IPS-20b (cell line): ENCODE measurements at regions not wholly inside any gene's neighbourhood (a gene's known extent, or its start where the extent isn't known, plus 50 kb on each side); places are given as distances from the start of the nearest gene placed in this dataset.

Source experiments
- H3K27ac ChIP-seq: one replicate; pipeline ENCODE4 v1.5.1; 2013; ENCODE audit warnings: low read length
- H3K27me3 ChIP-seq: 2 replicates; pipeline ENCODE4 v1.6.1; 2013; ENCODE audit warnings: mild to moderate bottlenecking, low read length, inconsistent platforms; ENCODE audit not compliant: insufficient read depth
- H3K36me3 ChIP-seq: 2 replicates; pipeline ENCODE4 v1.6.1; 2013; ENCODE audit warnings: low read depth, mild to moderate bottlenecking, inconsistent platforms, low read length, moderate library complexity; ENCODE audit not compliant: insufficient read depth
- H3K4me1 ChIP-seq: 2 replicates; pipeline ENCODE4 v1.6.1; 2013; ENCODE audit warnings: mild to moderate bottlenecking, control low read depth, inconsistent platforms, low read length, moderate library complexity; ENCODE audit not compliant: insufficient read depth
- H3K4me3 ChIP-seq: 2 replicates; pipeline ENCODE4 v1.5.1; 2013; ENCODE audit warnings: mild to moderate bottlenecking, low read length, inconsistent platforms
- H3K9ac ChIP-seq: 2 replicates; pipeline ENCODE4 v1.6.1; 2013; ENCODE audit warnings: low read depth, mild to moderate bottlenecking, inconsistent platforms, low read length, moderate library complexity
- H3K9me3 ChIP-seq: 2 replicates; pipeline ENCODE4 v1.6.1; 2013; ENCODE audit warnings: mild to moderate bottlenecking, low read depth, low read length, inconsistent platforms; ENCODE audit not compliant: insufficient read depth

GRCh38 chr12:73277971-73278370, 1005.8 kb downstream of the TRHDE start:
- H3K36me3 ChIP-seq = no peaks in the 10 kb centered on the region
- no peak overlapping the region for H3K27ac ChIP-seq
- no peaks in the 10 kb centered on the region for H3K9me3 ChIP-seq
- H3K4me1 ChIP-seq = no peaks in the 10 kb centered on the region; the same call in 1 of the 2 replicates
- H3K4me3 ChIP-seq = no peak overlapping the region
- no peak overlapping the region for H3K9ac ChIP-seq
- no peaks in the 10 kb centered on the region for H3K27me3 ChIP-seq

GRCh38 chr12:73301530-73301929, 1029.4 kb downstream of the TRHDE start:
- H3K9me3 ChIP-seq = no peaks in the 10 kb centered on the region
- H3K4me3 ChIP-seq = no peak overlapping the region
- no peaks in the 10 kb centered on the region for H3K27me3 ChIP-seq
- H3K27ac ChIP-seq = no peak overlapping the region
- no peaks in the 10 kb centered on the region for H3K4me1 ChIP-seq
- no peaks in the 10 kb centered on the region for H3K36me3 ChIP-seq
- no peak overlapping the region for H3K9ac ChIP-seq

GRCh38 chr12:73307260-73307659, 1035.1 kb downstream of the TRHDE start:
- no peaks in the 10 kb centered on the region for H3K4me1 ChIP-seq

DNA sequence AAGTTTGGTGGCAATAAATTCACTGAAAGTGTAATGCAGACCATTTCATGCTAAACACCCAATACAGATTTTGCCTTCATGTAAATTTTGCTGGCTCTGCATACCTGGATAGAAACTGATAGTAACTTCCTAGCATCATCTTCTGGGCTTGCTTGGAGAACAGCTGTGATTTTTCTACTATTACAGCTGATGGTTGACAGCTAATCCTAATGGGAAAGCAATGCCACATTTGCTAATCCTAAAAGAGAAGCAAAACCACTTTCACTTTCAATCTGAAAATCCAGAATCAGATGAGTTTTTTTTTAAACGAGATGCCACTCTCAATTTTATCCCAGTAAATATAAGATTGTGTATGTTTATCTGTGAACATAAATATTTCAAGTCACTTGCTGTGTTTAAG, 1035.9 kb downstream of the TRHDE start:
- no peak overlapping the region for H3K27ac ChIP-seq
- no peaks in the 10 kb centered on the region for H3K27me3 ChIP-seq
- no peak overlapping the region for H3K4me3 ChIP-seq
- no peak overlapping the region for H3K9ac ChIP-seq
- no peaks in the 10 kb centered on the region for H3K36me3 ChIP-seq
- H3K9me3 ChIP-seq = no peaks in the 10 kb centered on the region
- no peaks in the 10 kb centered on the region for H3K4me1 ChIP-seq

More at GRCh38 chr12:73307260-73307659, 1035.1 kb downstream of the TRHDE start:
- Histone ChIP-seq H3K9me3 (no peaks in the 10 kb centered on the region), H3K36me3 (no peaks in the 10 kb centered on the region), H3K27me3 (no peaks in the 10 kb centered on the region), H3K27ac (no peak overlapping the region), H3K4me3 (no peak overlapping the region), H3K9ac (no peak overlapping the region)

GRCh38 chr12:73308747-73309146, 1036.6 kb downstream of the TRHDE start:
- Histone ChIP-seq H3K9me3 (no peaks in the 10 kb centered on the region), H3K4me3 (no peak overlapping the region), H3K4me1 (no peaks in the 10 kb centered on the region)

DNA sequence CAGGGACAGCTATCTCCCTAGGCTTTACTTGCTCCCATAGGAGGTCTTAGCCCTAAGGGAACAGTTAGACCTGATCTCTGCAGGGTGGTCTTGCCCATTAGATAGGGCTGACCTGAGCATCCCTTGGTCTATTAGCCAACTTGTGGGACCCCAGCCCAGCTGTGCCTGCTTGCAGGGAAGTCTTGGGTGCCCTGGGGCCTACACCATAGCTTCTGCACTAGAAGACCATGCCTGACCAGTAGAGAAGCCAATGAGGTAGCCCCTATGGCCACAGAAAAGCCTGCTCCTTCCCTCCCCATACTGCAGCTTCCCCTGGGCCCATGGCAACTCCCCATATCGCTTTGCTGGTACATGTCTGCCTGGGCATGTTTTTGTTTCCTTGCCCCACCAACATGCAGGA, 1049.1 kb downstream of the TRHDE start:
- no peak overlapping the region for H3K9ac ChIP-seq
- no peak overlapping the region for H3K4me3 ChIP-seq
- H3K27me3 ChIP-seq = no peaks in the 10 kb centered on the region
- H3K4me1 ChIP-seq = peaks cover 2% of the 10 kb centered on the region; the same call in 1 of the 2 replicates
- peaks cover 7% of the 10 kb centered on the region for H3K9me3 ChIP-seq
- H3K27ac ChIP-seq = no peak overlapping the region
- H3K36me3 ChIP-seq = no peaks in the 10 kb centered on the region

More at GRCh38 chr12:73308747-73309146, 1036.6 kb downstream of the TRHDE start:
- H3K27ac ChIP-seq = no peak overlapping the region
- H3K27me3 ChIP-seq = no peaks in the 10 kb centered on the region
- H3K9ac ChIP-seq = no peak overlapping the region
- H3K36me3 ChIP-seq = no peaks in the 10 kb centered on the region

DNA sequence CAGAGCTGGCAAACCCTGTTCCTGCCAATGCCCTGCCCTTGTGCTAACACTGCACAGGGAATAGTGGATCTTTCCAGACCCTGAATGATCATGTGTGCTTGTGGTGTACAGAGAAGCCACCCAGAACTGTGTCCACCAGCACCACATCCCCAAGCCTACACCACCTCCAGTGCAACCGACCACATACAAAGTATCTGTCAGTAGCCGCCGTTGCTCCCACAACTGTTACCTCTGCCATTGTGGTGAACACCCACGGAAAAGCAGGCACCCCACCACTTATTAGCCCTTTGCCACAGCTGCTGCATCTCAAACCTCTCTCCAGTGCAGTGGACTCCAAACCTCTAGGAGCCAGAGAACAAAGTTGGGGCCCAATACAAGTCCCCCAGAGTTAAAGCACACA, 1049.6 kb downstream of the TRHDE start:
- H3K9ac ChIP-seq = no peak overlapping the region
- H3K4me3 ChIP-seq = no peak overlapping the region
- peaks cover 7% of the 10 kb centered on the region for H3K9me3 ChIP-seq
- no peaks in the 10 kb centered on the region for H3K36me3 ChIP-seq
- H3K27ac ChIP-seq = no peak overlapping the region
- H3K27me3 ChIP-seq = no peaks in the 10 kb centered on the region
- H3K4me1 ChIP-seq = peaks cover 2% of the 10 kb centered on the region; the same call in 1 of the 2 replicates

- Histone ChIP-seq H3K9me3 (no peaks in the 10 kb centered on the region), H3K9ac (no peak overlapping the region), H3K36me3 (no peaks in the 10 kb centered on the region), H3K27ac (no peak overlapping the region), H3K27me3 (no peaks in the 10 kb centered on the region), H3K4me3 (no peak overlapping the region), H3K4me1 (no peaks in the 10 kb centered on the region)
These were observed 1058.6 kb downstream of the TRHDE start for GRCh38 chr12:73330584-73331351.

- Histone ChIP-seq H3K36me3 (no peaks in the 10 kb centered on the region), H3K27ac (no peak overlapping the region), H3K27me3 (no peaks in the 10 kb centered on the region), H3K9ac (no peak overlapping the region), H3K9me3 (no peaks in the 10 kb centered on the region), H3K4me3 (no peak overlapping the region), H3K4me1 (no peaks in the 10 kb centered on the region)
These were observed 1069.5 kb downstream of the TRHDE start for GRCh38 chr12:73341559-73342247.

DNA sequence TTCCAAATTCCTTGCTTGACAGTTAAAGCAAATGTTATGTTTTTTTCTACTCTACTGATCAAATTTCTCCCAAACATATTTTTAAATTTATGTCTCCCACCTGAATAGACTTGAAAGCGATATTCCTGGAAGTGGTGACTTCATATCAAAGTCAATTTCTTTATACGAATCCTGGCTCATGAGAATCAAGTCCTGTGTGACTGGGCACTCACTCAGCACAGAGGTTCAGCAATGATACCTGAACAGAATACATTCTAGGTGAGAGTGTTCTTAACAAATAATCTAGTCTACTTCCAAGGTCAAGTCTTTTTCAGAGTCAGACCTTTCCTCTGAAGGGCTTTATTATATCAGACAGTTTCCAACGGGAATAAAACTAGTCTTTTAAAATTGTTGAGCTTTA, 1070.6 kb downstream of the TRHDE start:
- no peaks in the 10 kb centered on the region for H3K36me3 ChIP-seq
- H3K27ac ChIP-seq = no peak overlapping the region
- no peaks in the 10 kb centered on the region for H3K27me3 ChIP-seq
- H3K4me3 ChIP-seq = no peak overlapping the region
- no peaks in the 10 kb centered on the region for H3K4me1 ChIP-seq
- no peak overlapping the region for H3K9ac ChIP-seq
- H3K9me3 ChIP-seq = no peaks in the 10 kb centered on the region

DNA sequence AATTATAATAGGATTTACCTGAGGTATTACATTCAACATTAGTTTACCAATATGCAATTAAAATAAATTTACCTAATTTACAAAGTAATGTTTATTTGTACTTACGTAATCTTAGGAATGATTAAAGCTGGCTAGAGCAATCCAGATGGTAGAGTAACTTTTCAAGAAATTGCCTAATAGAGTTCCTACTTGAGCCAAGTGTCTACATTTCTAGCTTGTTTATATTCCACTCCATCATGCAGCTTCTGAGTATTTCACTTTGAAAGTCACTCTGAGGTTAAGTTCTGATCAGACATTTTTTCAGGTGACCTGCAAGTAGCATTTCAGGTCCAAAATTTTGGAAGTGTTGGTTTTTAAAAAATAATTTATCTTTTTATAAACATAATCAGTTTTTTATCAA, 1080.7 kb downstream of the TRHDE start:
- no peaks in the 10 kb centered on the region for H3K9me3 ChIP-seq
- H3K36me3 ChIP-seq = no peaks in the 10 kb centered on the region
- H3K4me1 ChIP-seq = no peaks in the 10 kb centered on the region
- H3K9ac ChIP-seq = no peak overlapping the region
- no peak overlapping the region for H3K4me3 ChIP-seq
- H3K27ac ChIP-seq = no peak overlapping the region
- H3K27me3 ChIP-seq = no peaks in the 10 kb centered on the region
